Liver (tissue), 8 donors: ENCODE measurements at regions not wholly inside any gene's neighbourhood (a gene's known extent, or its start where the extent isn't known, plus 50 kb on each side); places are given as distances from the start of the nearest gene placed in this dataset.

Source experiments
- DNase-seq: peaks from one replicate; pipeline ENCODE4 v3.0.0-alpha.2; 2017; ENCODE audit warnings: low spot score
- H3K27ac ChIP-seq, 2 donors: one replicate each; pipeline ENCODE4 v1.7.0; 2013; ENCODE audit warnings: inconsistent platforms in 2 of 2, low read length in 2 of 2, control low read depth in 1 of 2, low read depth in 1 of 2, mild to moderate bottlenecking in 1 of 2
- H3K27me3 ChIP-seq, 4 donors: one replicate each; pipeline versions ENCODE4 v1.6.1 to v1.7.0; 2013; ENCODE audit warnings: low read length in 3 of 4, inconsistent platforms in 1 of 4, mild to moderate bottlenecking in 1 of 4, moderate library complexity in 1 of 4; ENCODE audit not compliant: control insufficient read depth in 4 of 4, insufficient read depth in 4 of 4
- H3K36me3 ChIP-seq, 4 donors: one replicate each; pipeline versions ENCODE4 v1.6.1 to v1.7.0; 2013; ENCODE audit warnings: low read length in 3 of 4, mild to moderate bottlenecking in 3 of 4, low read depth in 1 of 4, moderate library complexity in 1 of 4; ENCODE audit not compliant: control insufficient read depth in 4 of 4, insufficient read depth in 3 of 4
- H3K4me1 ChIP-seq, 4 donors: one replicate each; pipeline versions ENCODE4 v1.6.1 to v1.7.0; 2013; ENCODE audit warnings: low read length in 3 of 4, mild to moderate bottlenecking in 3 of 4, moderate library complexity in 1 of 4; ENCODE audit not compliant: control insufficient read depth in 4 of 4, insufficient read depth in 4 of 4
- H3K4me3 ChIP-seq, 3 donors: one replicate each; pipeline versions ENCODE4 v1.6.1 to v1.7.0; 2013; ENCODE audit warnings: low read length in 3 of 3, control low read depth in 1 of 3, low read depth in 1 of 3, mild to moderate bottlenecking in 1 of 3
- H3K9ac ChIP-seq, 2 donors: one replicate each; pipeline ENCODE4 v1.7.0; 2013; ENCODE audit warnings: low read length in 2 of 2, mild to moderate bottlenecking in 2 of 2, moderate library complexity in 2 of 2, control low read depth in 1 of 2, low read depth in 1 of 2
- H3K9me3 ChIP-seq, 4 donors: one replicate each; pipeline versions ENCODE4 v1.6.1 to v1.7.0; 2013; ENCODE audit warnings: low read length in 3 of 4; ENCODE audit not compliant: control insufficient read depth in 4 of 4
- FOXA1 ChIP-seq: IDR thresholded peaks from 2 replicates; pipeline ENCODE4 v1.6.1; 2016; ENCODE audit warnings: antibody characterized with exemption
- FOXA2 ChIP-seq: IDR thresholded peaks from 2 replicates; pipeline ENCODE4 v1.6.1; 2016; ENCODE audit warnings: antibody characterized with exemption
- GABPA ChIP-seq, 2 donors: IDR thresholded peaks in 1 of 2; conservative IDR thresholded peaks in 1 of 2; 2 replicates each; pipeline ENCODE4 v1.6.1; 2016; ENCODE audit warnings: antibody characterized with exemption in 2 of 2, mild to moderate bottlenecking in 1 of 2, moderate library complexity in 1 of 2
- HNF4A ChIP-seq, 2 donors: conservative IDR thresholded peaks; 2 replicates each; pipeline ENCODE4 v1.6.1; 2016; ENCODE audit warnings: antibody characterized with exemption in 2 of 2, mild to moderate bottlenecking in 2 of 2
- HNF4G ChIP-seq: IDR thresholded peaks from 2 replicates; pipeline ENCODE4 v1.6.1; 2016; ENCODE audit warnings: antibody characterized with exemption
- JUND ChIP-seq, 2 donors: IDR thresholded peaks; 2 replicates each; pipeline ENCODE4 v1.6.1; 2016; ENCODE audit warnings: antibody characterized with exemption in 2 of 2
- NR2F2 ChIP-seq: IDR thresholded peaks from 2 replicates; pipeline ENCODE4 v1.6.1; 2016; ENCODE audit warnings: antibody characterized with exemption
- RAD21 ChIP-seq, 2 donors: IDR thresholded peaks; 2 replicates each; pipeline ENCODE4 v1.6.1; 2016; ENCODE audit warnings: antibody characterized with exemption in 2 of 2, mild to moderate bottlenecking in 2 of 2
- RXRA ChIP-seq, 2 donors: IDR thresholded peaks; 2 replicates each; pipeline ENCODE4 v1.6.1; 2017 to 2018; ENCODE audit warnings: antibody characterized with exemption in 2 of 2, mild to moderate bottlenecking in 1 of 2
- SP1 ChIP-seq: IDR thresholded peaks from 2 replicates; pipeline ENCODE4 v1.6.1; 2018; ENCODE audit warnings: antibody characterized with exemption, mild to moderate bottlenecking
- TAF1 ChIP-seq: conservative IDR thresholded peaks from 2 replicates; pipeline ENCODE4 v1.6.1; 2016; ENCODE audit warnings: antibody characterized with exemption, mild to moderate bottlenecking
- YY1 ChIP-seq: IDR thresholded peaks from 2 replicates; pipeline ENCODE4 v1.6.1; 2016; ENCODE audit warnings: antibody characterized with exemption, mild to moderate bottlenecking
- WGBS: extraction: QIAGEN DNeasy Blood & Tissue Kit; methylation state at CpG from one replicate; pipeline ENCODE4 v1.1.7; 2013; 5-methylcytosine and 5-hydroxymethylcytosine counted together
- TF ChIP-seq, protein P1 (sequence below): fragments of 150-350 bp; IDR thresholded peaks from 2 replicates; pipeline ENCODE4 v1.5.1; 2017; ENCODE audit warnings: improper control_type of control experiment, low read depth, low read length; ENCODE audit not compliant: missing input control
- TF ChIP-seq, protein P2 (sequence below): IDR thresholded peaks from 2 replicates; pipeline ENCODE4 v1.6.1; 2016; ENCODE audit warnings: antibody characterized with exemption
- TF ChIP-seq, protein P3 (sequence below): IDR thresholded peaks from 2 replicates; pipeline ENCODE4 v1.6.1; 2016; ENCODE audit warnings: antibody characterized with exemption
- TF ChIP-seq, protein P4 (sequence below): IDR thresholded peaks from 2 replicates; pipeline ENCODE4 v1.6.1; 2016; ENCODE audit warnings: antibody characterized with exemption
- donor health status: healthy.
- donor health status: healthy.
- donor health status: healthy.
- donor health status: healthy.
- donor health status: healthy.

DNA sequence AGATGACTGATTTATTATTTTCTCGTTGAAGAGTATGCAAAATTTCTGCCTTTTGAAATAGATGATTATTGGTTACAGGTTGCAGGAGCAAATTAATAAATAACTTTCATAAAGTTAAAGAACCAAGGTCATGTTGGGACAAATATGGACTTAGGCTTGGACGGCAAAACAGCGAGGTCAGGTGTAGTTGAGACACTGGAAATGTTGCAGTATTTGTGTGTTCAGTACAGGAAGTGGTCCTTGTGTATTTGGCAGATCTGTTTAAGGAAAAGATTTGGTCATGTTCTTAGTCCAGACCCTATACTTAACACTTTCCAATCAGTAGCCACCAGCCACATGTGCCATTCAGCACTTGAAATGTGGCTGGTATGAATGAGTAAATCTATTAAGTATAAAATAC, 486.5 kb downstream of the TDRD15 start (continued):
- TF ChIP-seq HNF4A (conservative IDR thresholded peaks at IDR 0.05): no peak
- TF ChIP-seq NR2F2: no peak
- no peak for TF ChIP-seq RXRA (IDR thresholded peaks at IDR 0.05)
- TF ChIP-seq HNF4G: no peak
- no peak for TF ChIP-seq TAF1
- TF ChIP-seq, protein P1, sequence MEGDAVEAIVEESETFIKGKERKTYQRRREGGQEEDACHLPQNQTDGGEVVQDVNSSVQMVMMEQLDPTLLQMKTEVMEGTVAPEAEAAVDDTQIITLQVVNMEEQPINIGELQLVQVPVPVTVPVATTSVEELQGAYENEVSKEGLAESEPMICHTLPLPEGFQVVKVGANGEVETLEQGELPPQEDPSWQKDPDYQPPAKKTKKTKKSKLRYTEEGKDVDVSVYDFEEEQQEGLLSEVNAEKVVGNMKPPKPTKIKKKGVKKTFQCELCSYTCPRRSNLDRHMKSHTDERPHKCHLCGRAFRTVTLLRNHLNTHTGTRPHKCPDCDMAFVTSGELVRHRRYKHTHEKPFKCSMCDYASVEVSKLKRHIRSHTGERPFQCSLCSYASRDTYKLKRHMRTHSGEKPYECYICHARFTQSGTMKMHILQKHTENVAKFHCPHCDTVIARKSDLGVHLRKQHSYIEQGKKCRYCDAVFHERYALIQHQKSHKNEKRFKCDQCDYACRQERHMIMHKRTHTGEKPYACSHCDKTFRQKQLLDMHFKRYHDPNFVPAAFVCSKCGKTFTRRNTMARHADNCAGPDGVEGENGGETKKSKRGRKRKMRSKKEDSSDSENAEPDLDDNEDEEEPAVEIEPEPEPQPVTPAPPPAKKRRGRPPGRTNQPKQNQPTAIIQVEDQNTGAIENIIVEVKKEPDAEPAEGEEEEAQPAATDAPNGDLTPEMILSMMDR: no peak
- no peak for TF ChIP-seq RAD21 (IDR thresholded peaks at IDR 0.05)
- no peak for TF ChIP-seq GABPA (IDR thresholded peaks at IDR 0.05 in 1 of 2, conservative IDR thresholded peaks at IDR 0.05 in 1 of 2)

DNA sequence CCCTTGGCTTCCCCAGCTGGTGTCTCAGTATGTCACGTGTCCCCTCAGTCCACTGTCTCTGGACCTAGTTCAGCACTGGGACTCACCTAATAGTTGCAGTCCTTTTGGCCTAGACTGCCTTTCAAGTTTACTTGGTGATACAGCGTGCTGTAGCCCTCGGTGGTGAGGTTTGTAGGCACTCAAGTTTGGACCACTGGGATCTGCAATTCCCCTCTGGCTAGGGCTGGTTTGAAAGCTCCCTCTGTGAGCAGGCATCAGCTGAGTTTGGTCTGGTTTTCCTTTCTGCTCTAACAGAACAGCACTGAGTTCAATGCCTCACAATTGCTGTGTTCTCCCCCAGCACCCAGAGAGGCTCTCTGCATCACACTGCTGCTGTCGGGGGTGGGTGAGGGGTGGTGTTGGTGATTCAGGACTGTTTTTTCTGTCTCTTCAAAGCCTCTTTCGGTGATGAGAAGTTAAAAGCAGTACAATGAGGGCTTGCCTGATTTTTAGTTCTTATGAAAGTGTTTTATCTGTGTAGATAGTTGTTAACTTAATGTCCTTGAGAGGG, 494.2 kb downstream of the TDRD15 start:
- Histone ChIP-seq H3K4me3 (no peak overlapping the region), H3K9ac (no peak overlapping the region), H3K4me1 (no peaks in the 10 kb centered on the region), H3K27me3 (no peaks in the 10 kb centered on the region), H3K27ac (no peak overlapping the region), H3K9me3 (no peaks in the 10 kb centered on the region), H3K36me3 (no peaks in the 10 kb centered on the region)
- 83% methylated on average over 5 of the region's 5 CpGs for WGBS
- DNase-seq: no peak
- TF ChIP-seq, protein P2, sequence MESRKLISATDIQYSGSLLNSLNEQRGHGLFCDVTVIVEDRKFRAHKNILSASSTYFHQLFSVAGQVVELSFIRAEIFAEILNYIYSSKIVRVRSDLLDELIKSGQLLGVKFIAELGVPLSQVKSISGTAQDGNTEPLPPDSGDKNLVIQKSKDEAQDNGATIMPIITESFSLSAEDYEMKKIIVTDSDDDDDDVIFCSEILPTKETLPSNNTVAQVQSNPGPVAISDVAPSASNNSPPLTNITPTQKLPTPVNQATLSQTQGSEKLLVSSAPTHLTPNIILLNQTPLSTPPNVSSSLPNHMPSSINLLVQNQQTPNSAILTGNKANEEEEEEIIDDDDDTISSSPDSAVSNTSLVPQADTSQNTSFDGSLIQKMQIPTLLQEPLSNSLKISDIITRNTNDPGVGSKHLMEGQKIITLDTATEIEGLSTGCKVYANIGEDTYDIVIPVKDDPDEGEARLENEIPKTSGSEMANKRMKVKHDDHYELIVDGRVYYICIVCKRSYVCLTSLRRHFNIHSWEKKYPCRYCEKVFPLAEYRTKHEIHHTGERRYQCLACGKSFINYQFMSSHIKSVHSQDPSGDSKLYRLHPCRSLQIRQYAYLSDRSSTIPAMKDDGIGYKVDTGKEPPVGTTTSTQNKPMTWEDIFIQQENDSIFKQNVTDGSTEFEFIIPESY: no peak
- TF ChIP-seq FOXA2 (no peak), RXRA (IDR thresholded peaks at IDR 0.05) (no peak), YY1 (no peak), SP1 (no peak), RAD21 (IDR thresholded peaks at IDR 0.05) (no peak), GABPA (IDR thresholded peaks at IDR 0.05 in 1 of 2, conservative IDR thresholded peaks at IDR 0.05 in 1 of 2) (no peak), HNF4A (conservative IDR thresholded peaks at IDR 0.05) (no peak), FOXA1 (no peak), JUND (IDR thresholded peaks at IDR 0.05) (no peak), TAF1 (no peak), NR2F2 (no peak)
- TF ChIP-seq, protein P1: no peak
- TF ChIP-seq, protein P3, sequence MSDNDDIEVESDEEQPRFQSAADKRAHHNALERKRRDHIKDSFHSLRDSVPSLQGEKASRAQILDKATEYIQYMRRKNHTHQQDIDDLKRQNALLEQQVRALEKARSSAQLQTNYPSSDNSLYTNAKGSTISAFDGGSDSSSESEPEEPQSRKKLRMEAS: no peak
- TF ChIP-seq, protein P4, sequence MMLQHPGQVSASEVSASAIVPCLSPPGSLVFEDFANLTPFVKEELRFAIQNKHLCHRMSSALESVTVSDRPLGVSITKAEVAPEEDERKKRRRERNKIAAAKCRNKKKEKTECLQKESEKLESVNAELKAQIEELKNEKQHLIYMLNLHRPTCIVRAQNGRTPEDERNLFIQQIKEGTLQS: no peak
